ENCODE measurements at regions not wholly inside any gene's neighbourhood (a gene's known extent, or its start where the extent isn't known, plus 50 kb on each side); places are given as distances from the start of the nearest gene placed in this dataset.
"Not testable (repeated sequence)": the region's sequence is repeated elsewhere in the genome, so short reads cannot be mapped to it uniquely, and the experiment has no call there.

DNA sequence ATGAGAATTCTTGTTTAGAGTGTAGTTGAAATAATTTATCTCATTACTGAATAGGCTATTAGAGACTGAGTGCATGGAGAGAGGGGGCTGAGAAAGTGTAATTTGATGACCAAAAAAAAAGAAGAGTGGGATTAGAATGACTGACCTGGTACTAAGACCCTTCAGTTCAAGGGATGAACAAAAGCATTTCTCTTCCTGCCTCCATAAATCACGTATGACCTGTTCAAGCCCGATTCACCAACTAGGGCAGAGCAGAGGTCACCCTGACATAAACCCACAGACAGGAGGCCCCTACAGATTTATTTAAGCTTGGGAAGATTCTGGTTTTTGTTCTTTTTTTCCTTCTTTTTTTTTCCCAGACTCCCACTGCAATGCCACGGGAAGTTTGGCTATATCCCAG, 123.7 kb upstream of the COP1 start:
- Histone ChIP-seq H3K9me3 (ENCODE audit: control insufficient read depth, low read length) (no peaks in the 10 kb centered on the region), H3K27ac (no peak overlapping the region), H3K9ac (no peak overlapping the region), H2AFZ (no peak overlapping the region), H3K4me3 (ENCODE audit: low read depth, low read length) (no peak overlapping the region), H3K36me3 (ENCODE audit: control insufficient read depth, insufficient read depth, low read length) (no peaks in the 10 kb centered on the region), H3K4me2 (ENCODE audit: low read length) (no peak overlapping the region), H3K79me2 (no peaks in the 10 kb centered on the region), H3K4me1 (no peaks in the 10 kb centered on the region), H3K27me3 (ENCODE audit: control insufficient read depth, insufficient read depth, low read length) (no peaks in the 10 kb centered on the region)
- no peak for TF ChIP-seq CTCF (IDR thresholded peaks at IDR 0.05)

DNA sequence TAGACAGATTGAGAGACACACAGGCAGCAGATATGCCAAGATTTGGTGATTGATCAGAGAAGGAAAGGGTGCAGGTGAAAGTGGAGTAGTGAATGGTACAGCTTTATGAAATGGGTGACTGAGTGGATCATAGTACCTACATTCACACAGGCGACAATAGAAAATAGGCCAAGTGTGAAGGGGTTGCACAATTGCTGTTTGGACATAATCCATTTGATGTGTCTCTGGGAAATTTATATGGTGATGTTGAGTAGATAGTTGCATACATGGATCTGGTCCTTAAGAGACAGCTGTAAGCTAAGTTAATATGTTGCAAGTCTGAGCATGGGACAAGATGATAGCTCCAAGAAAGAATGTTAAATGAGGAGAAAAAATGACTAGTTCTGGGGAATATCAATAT, 118.6 kb upstream of the COP1 start:
- H3K4me2 ChIP-seq (ENCODE audit: low read length): no peak overlapping the region
- no peaks in the 10 kb centered on the region for H3K27me3 ChIP-seq (ENCODE audit: control insufficient read depth, insufficient read depth, low read length)
- H2AFZ ChIP-seq: no peak overlapping the region
- H3K79me2 ChIP-seq: no peaks in the 10 kb centered on the region
- no peak overlapping the region for H3K4me3 ChIP-seq (ENCODE audit: low read depth, low read length)
- H3K9ac ChIP-seq: no peak overlapping the region
- H3K36me3 ChIP-seq (ENCODE audit: control insufficient read depth, insufficient read depth, low read length): no peaks in the 10 kb centered on the region
- no peak for TF ChIP-seq CTCF (IDR thresholded peaks at IDR 0.05)
- no peaks in the 10 kb centered on the region for H3K4me1 ChIP-seq
- H3K9me3 ChIP-seq (ENCODE audit: control insufficient read depth, low read length): no peaks in the 10 kb centered on the region
- no peak overlapping the region for H3K27ac ChIP-seq

DNA sequence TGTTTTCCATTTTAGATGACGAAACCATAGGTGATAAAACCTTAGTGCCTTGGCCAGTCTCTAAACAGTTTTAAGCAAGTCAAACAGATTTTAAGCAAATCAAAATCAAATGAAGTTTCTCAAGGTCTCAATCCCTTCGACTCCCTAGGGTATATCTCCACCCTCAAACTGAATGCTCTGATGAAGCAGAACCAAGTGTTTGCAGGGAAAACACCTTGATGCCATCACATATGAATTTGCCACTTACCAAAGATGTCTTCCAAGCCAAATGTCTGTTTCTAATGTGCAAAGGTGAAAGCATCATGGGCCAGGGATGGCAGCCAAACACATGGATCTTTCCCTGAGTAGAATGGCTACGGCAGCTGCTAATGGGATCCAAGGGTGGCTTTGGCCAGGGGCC, 116.4 kb upstream of the COP1 start:
- Histone ChIP-seq H3K27me3 (ENCODE audit: control insufficient read depth, insufficient read depth, low read length) (no peaks in the 10 kb centered on the region), H3K79me2 (no peaks in the 10 kb centered on the region), H3K4me2 (ENCODE audit: low read length) (no peak overlapping the region), H3K27ac (no peak overlapping the region), H3K36me3 (ENCODE audit: control insufficient read depth, insufficient read depth, low read length) (no peaks in the 10 kb centered on the region), H3K9me3 (ENCODE audit: control insufficient read depth, low read length) (no peaks in the 10 kb centered on the region), H2AFZ (no peak overlapping the region), H3K4me3 (ENCODE audit: low read depth, low read length) (no peak overlapping the region), H3K4me1 (no peaks in the 10 kb centered on the region), H3K9ac (no peak overlapping the region)
- no peak for TF ChIP-seq CTCF (IDR thresholded peaks at IDR 0.05)

DNA sequence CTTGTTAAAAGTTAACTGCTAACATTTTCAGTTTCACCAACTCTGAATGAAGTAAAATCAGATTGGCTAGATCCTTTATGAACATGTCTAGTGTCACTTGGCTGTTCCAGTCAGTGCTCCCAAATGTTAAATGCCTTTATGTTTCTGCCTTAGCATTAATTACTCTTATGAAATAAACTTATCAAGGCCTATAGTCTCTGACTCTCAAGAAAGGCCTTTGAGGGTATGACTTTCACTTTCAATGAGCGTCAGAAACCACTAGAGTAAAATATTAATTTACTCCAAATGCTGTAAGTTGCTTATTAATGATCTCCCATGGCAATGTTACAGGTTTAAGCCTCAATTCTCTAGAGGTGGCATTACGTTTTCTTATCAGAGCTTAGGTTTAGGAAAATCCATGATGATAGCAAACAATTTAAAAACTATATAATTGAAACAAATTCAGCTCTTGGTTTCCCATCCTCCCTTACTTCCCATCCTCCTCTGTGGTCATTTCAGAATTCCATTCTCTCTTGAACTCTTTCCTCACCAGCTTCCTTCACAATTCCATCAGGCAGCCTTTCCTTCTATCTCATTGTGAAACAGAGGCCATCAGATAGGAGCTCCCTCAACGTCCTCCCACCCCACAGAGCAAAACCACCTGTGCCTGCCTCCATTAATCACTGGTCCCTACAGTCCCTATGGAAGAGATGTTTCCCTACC, 108.6 kb upstream of the COP1 start:
- no peak overlapping the region for H3K4me2 ChIP-seq (ENCODE audit: low read length)
- H3K9me3 ChIP-seq (ENCODE audit: control insufficient read depth, low read length): no peaks in the 10 kb centered on the region
- no peak overlapping the region for H3K9ac ChIP-seq
- H3K4me3 ChIP-seq (ENCODE audit: low read depth, low read length): no peak overlapping the region
- no peaks in the 10 kb centered on the region for H3K79me2 ChIP-seq
- H3K27ac ChIP-seq: no peak overlapping the region
- no peaks in the 10 kb centered on the region for H3K27me3 ChIP-seq (ENCODE audit: control insufficient read depth, insufficient read depth, low read length)
- no peaks in the 10 kb centered on the region for H3K36me3 ChIP-seq (ENCODE audit: control insufficient read depth, insufficient read depth, low read length)
- H3K4me1 ChIP-seq: no peaks in the 10 kb centered on the region
- H2AFZ ChIP-seq: no peak overlapping the region
- no peak for TF ChIP-seq CTCF (IDR thresholded peaks at IDR 0.05)

DNA sequence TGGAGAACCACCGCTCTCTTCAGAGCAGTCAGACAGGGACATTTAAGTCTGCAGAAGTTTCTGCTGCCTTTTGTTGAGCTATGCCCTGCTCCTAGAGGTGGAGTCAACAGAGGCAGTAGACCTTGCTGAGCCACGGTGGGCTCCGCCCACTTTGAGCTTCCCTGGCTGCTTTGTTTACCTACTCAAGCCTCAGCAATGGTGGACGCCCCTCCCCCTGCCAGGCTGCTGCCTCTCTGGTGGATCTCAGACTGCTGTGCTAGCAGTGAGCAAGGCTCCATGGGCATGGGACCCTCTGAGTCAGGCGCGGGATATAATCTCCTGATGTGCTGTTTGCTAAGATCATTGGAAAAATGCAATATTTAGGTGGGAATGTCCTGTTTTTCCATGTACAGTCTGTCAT, 89.5 kb upstream of the COP1 start:
- not testable (repeated sequence) for H3K4me3 ChIP-seq (ENCODE audit: low read depth, low read length); H3K9ac ChIP-seq

More for the DNA sequence above, 89.5 kb upstream of the COP1 start:
- H3K27me3 ChIP-seq (ENCODE audit: control insufficient read depth, insufficient read depth, low read length); H3K4me2 ChIP-seq (ENCODE audit: low read length); H3K36me3 ChIP-seq (ENCODE audit: control insufficient read depth, insufficient read depth, low read length); H3K4me1 ChIP-seq; H3K9me3 ChIP-seq (ENCODE audit: control insufficient read depth, low read length); H2AFZ ChIP-seq; H3K27ac ChIP-seq; H3K79me2 ChIP-seq: not testable (repeated sequence)
